WTC11 (cell line): ENCODE measurements at regions not wholly inside any gene's neighbourhood (a gene's known extent, or its start where the extent isn't known, plus 50 kb on each side); places are given as distances from the start of the nearest gene placed in this dataset.

Experiments used
- ATAC-seq: fragments of 200-7000 bp; cut with Tn5 transposase; 2 replicates; pipeline ENCODE4 v1.10.0; 2021; ENCODE audit warnings: mild to moderate bottlenecking, moderate library complexity
- CTCF ChIA-PET: fragments of 300-600 bp; sonication (Branson Sonifier 250); formaldehyde crosslinking; loops from one replicate; lab custom pipeline; 2021; ENCODE audit warnings: antibody characterized with exemption; lab: Charles Lee
- POLR2A ChIA-PET: fragments of 350-600 bp; sonication (Branson Sonifier 250); formaldehyde crosslinking; loops from one replicate; lab custom pipeline; 2021; ENCODE audit warnings: antibody characterized with exemption; lab: Charles Lee
- DNase-seq: peaks from one replicate; pipeline ENCODE4 v3.0.0; 2021; ENCODE audit warnings: low spot score
- H3K27ac Mint-ChIP-seq: 2 replicates; pipeline ENCODE4 v1.8.0; 2021; ENCODE audit warnings: mixed read lengths
- H3K27me3 Mint-ChIP-seq: 2 replicates; pipeline ENCODE4 v1.8.0; 2021; ENCODE audit warnings: low read depth, mild to moderate bottlenecking, moderate library complexity, mixed read lengths
- H3K36me3 Mint-ChIP-seq: 2 replicates; pipeline ENCODE4 v1.8.0; 2021; ENCODE audit warnings: mixed read lengths
- H3K4me1 Mint-ChIP-seq: 2 replicates; pipeline ENCODE4 v1.8.0; 2022; ENCODE audit warnings: mixed read lengths
- H3K4me3 Mint-ChIP-seq: 2 replicates; pipeline ENCODE4 v1.8.0; 2021; ENCODE audit warnings: mild to moderate bottlenecking, moderate library complexity, mixed read lengths
- H3K9me3 Mint-ChIP-seq: 2 replicates; pipeline ENCODE4 v1.8.0; 2021; ENCODE audit warnings: mixed read lengths
- CBFB ChIP-seq: sonication (generic); formaldehyde crosslinking; IDR thresholded peaks from 2 replicates; pipeline ENCODE4 v1.8.1; 2022; ENCODE audit warnings: mild to moderate bottlenecking, low read depth, missing genetic modification reagents
- CREM ChIP-seq: sonication (generic); formaldehyde crosslinking; IDR thresholded peaks from 2 replicates; pipeline ENCODE4 v1.8.1; 2022; ENCODE audit warnings: mild to moderate bottlenecking, missing genetic modification reagents, moderate library complexity
- GTF2I ChIP-seq: fragments of 250-450 bp; sonication (Bioruptor Pico); conservative IDR thresholded peaks from 2 replicates; pipeline ENCODE4 v1.4.0; 2021; ENCODE audit warnings: mild to moderate bottlenecking
- HMGA2 ChIP-seq: fragments of 250-450 bp; sonication (Bioruptor Pico); IDR thresholded peaks from 2 replicates; pipeline ENCODE4 v1.4.0; 2021; ENCODE audit warnings: mild to moderate bottlenecking, moderate library complexity
- MYBL2 ChIP-seq: sonication (generic); formaldehyde crosslinking; IDR thresholded peaks from 2 replicates; pipeline ENCODE4 v1.8.1; 2023; ENCODE audit warnings: mild to moderate bottlenecking, moderate library complexity, missing genetic modification reagents
- NFE2L1 ChIP-seq: sonication (generic); formaldehyde crosslinking; IDR thresholded peaks from 2 replicates; pipeline ENCODE4 v1.8.1; 2023; ENCODE audit warnings: missing genetic modification reagents
- NR2C2 ChIP-seq: sonication (generic); formaldehyde crosslinking; IDR thresholded peaks from 2 replicates; pipeline ENCODE4 v1.8.0; 2022; ENCODE audit warnings: mild to moderate bottlenecking, missing genetic modification reagents
- PRRX2 ChIP-seq: fragments of 250-450 bp; sonication (Bioruptor Pico); IDR thresholded peaks from 2 replicates; pipeline ENCODE4 v1.8.0; 2021; ENCODE audit warnings: mild to moderate bottlenecking
- RELA ChIP-seq: sonication (generic); formaldehyde crosslinking; IDR thresholded peaks from 2 replicates; pipeline ENCODE4 v1.8.1; 2022; ENCODE audit warnings: missing genetic modification reagents, mild to moderate bottlenecking, borderline replicate concordance
- SMAD3 ChIP-seq: sonication (generic); formaldehyde crosslinking; IDR thresholded peaks from 2 replicates; pipeline ENCODE4 v1.8.0; 2022; ENCODE audit warnings: missing genetic modification reagents, mild to moderate bottlenecking, borderline replicate concordance
- SMAD4 ChIP-seq: sonication (generic); formaldehyde crosslinking; IDR thresholded peaks from 2 replicates; pipeline ENCODE4 v1.8.0; 2022; ENCODE audit warnings: mild to moderate bottlenecking, missing genetic modification reagents
- SOX15 ChIP-seq: fragments of 250-450 bp; sonication (Bioruptor Pico); IDR thresholded peaks from 2 replicates; pipeline ENCODE4 v1.9.0; 2021; ENCODE audit warnings: mild to moderate bottlenecking
- ZNF219 ChIP-seq: sonication (generic); formaldehyde crosslinking; IDR thresholded peaks from 2 replicates; pipeline ENCODE4 v1.8.0; 2023; ENCODE audit warnings: missing genetic modification reagents, mild to moderate bottlenecking, borderline replicate concordance
- ZNF317 ChIP-seq: sonication (generic); formaldehyde crosslinking; IDR thresholded peaks from 2 replicates; pipeline ENCODE4 v1.8.1; 2023; ENCODE audit warnings: low read depth, mild to moderate bottlenecking, moderate library complexity, missing genetic modification reagents, borderline replicate concordance
- ZNF396 ChIP-seq: fragments of 250-450 bp; sonication (Bioruptor Pico); IDR thresholded peaks from 2 replicates; pipeline ENCODE4 v1.8.0; 2021; ENCODE audit warnings: mild to moderate bottlenecking, moderate library complexity, borderline replicate concordance
- ZNF423 ChIP-seq: fragments of 250-450 bp; sonication (Bioruptor Pico); IDR thresholded peaks from 2 replicates; pipeline ENCODE4 v2.1.2; 2022; ENCODE audit warnings: mild to moderate bottlenecking, moderate library complexity
- ZNF671 ChIP-seq: fragments of 250-450 bp; sonication (Bioruptor Pico); IDR thresholded peaks from 2 replicates; pipeline ENCODE4 v1.8.0; 2021; ENCODE audit warnings: mild to moderate bottlenecking
- TF ChIP-seq, protein P1 (sequence below): sonication (generic); formaldehyde crosslinking; IDR thresholded peaks from 2 replicates; pipeline ENCODE4 v1.8.0; 2023; ENCODE audit warnings: missing genetic modification reagents, mild to moderate bottlenecking, borderline replicate concordance
- TF ChIP-seq, protein P2 (sequence below): sonication (generic); formaldehyde crosslinking; IDR thresholded peaks from 2 replicates; pipeline ENCODE4 v1.8.0; 2023; ENCODE audit warnings: missing genetic modification reagents
- TF ChIP-seq, protein P3 (sequence below): fragments of 250-450 bp; sonication (Bioruptor Pico); IDR thresholded peaks from 2 replicates; pipeline ENCODE4 v2.1.2; 2022; ENCODE audit warnings: mild to moderate bottlenecking, moderate library complexity
- TF ChIP-seq, protein P4 (sequence below): fragments of 250-450 bp; sonication (Bioruptor Pico); IDR thresholded peaks from 2 replicates; pipeline ENCODE4 v1.9.0; 2021; ENCODE audit warnings: mild to moderate bottlenecking, borderline replicate concordance
- TF ChIP-seq, protein P5 (sequence below): sonication (generic); formaldehyde crosslinking; IDR thresholded peaks from 2 replicates; pipeline ENCODE4 v1.8.1; 2022; ENCODE audit warnings: mild to moderate bottlenecking, moderate library complexity, missing genetic modification reagents
- TF ChIP-seq, protein P6 (sequence below): sonication (generic); formaldehyde crosslinking; IDR thresholded peaks from 2 replicates; pipeline ENCODE4 v1.8.1; 2023; ENCODE audit warnings: mild to moderate bottlenecking, moderate library complexity, missing genetic modification reagents

DNA sequence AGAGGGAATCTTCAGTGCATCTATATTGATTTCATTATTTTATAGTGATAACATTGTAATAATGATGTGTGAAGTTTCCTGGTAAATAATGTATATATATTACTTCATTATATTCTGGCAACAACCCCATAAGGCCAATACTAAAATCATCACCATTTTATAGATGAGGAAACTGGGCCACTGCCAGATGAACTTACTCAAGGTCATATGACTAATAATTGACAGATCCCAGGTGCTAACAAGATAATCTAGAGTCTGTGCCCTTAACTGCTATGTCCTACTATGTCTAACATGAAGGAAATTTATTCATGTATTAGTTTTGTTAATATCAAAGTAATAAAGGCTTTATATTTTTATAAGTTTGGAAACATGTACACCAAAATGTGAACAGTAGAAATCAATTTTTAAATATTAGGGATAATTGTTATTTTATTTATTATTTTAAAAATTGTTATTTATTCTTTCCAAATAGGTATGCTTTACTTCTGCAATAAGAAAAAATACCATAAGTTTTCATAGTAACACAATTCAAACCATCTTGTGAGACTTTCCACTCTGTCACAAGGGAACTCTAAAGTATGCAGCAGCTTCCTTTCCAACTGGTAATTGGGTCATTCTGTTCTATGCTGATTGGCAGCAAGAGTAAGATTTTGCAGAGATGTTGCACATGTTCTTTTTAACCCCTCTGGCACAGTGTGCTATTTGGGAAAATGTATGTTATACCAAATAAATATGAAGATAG lies 90.8 kb upstream of the CMC1 start:
- H3K27ac Mint-ChIP-seq, result no peak overlapping the region
- POLR2A ChIA-PET, result no interaction called here
- no peak for ATAC-seq

DNA sequence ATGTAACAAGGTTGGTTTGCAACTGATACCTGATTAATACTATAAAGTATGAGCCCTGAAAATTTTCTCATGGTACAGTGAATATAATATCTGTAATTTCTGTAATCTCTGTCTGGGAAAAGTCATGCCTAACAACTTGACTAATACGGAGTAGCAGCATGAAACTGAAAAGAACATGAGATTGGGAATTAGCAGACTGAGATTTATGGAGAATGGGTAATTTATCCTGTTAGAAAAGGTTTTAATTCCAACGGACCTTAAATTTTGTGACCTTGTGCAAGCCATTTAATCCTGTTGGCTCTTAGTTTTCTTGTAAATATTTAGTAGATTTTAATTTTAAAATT lies 90.2 kb upstream of the CMC1 start:
- no peak overlapping the region for H3K27ac Mint-ChIP-seq
- no peak for ATAC-seq
- no peak for DNase-seq
- H3K4me1 Mint-ChIP-seq, result no peaks in the 10 kb centered on the region
- no peaks in the 10 kb centered on the region for H3K27me3 Mint-ChIP-seq
- H3K9me3 Mint-ChIP-seq, result peaks cover 9% of the 10 kb centered on the region
- no peak overlapping the region for H3K4me3 Mint-ChIP-seq
- ChIA-PET CTCF (no interaction called here), POLR2A (no interaction called here)
- peaks cover 6% of the 10 kb centered on the region for H3K36me3 Mint-ChIP-seq
- TF ChIP-seq ZNF219, result no peak
- no peak for TF ChIP-seq NFE2L1 (CRISPR knock-in tag)
- no peak for TF ChIP-seq ZNF423 (CRISPR knock-in tag)
- no peak for TF ChIP-seq SOX15 (CRISPR knock-in tag)
- TF ChIP-seq, protein P1, sequence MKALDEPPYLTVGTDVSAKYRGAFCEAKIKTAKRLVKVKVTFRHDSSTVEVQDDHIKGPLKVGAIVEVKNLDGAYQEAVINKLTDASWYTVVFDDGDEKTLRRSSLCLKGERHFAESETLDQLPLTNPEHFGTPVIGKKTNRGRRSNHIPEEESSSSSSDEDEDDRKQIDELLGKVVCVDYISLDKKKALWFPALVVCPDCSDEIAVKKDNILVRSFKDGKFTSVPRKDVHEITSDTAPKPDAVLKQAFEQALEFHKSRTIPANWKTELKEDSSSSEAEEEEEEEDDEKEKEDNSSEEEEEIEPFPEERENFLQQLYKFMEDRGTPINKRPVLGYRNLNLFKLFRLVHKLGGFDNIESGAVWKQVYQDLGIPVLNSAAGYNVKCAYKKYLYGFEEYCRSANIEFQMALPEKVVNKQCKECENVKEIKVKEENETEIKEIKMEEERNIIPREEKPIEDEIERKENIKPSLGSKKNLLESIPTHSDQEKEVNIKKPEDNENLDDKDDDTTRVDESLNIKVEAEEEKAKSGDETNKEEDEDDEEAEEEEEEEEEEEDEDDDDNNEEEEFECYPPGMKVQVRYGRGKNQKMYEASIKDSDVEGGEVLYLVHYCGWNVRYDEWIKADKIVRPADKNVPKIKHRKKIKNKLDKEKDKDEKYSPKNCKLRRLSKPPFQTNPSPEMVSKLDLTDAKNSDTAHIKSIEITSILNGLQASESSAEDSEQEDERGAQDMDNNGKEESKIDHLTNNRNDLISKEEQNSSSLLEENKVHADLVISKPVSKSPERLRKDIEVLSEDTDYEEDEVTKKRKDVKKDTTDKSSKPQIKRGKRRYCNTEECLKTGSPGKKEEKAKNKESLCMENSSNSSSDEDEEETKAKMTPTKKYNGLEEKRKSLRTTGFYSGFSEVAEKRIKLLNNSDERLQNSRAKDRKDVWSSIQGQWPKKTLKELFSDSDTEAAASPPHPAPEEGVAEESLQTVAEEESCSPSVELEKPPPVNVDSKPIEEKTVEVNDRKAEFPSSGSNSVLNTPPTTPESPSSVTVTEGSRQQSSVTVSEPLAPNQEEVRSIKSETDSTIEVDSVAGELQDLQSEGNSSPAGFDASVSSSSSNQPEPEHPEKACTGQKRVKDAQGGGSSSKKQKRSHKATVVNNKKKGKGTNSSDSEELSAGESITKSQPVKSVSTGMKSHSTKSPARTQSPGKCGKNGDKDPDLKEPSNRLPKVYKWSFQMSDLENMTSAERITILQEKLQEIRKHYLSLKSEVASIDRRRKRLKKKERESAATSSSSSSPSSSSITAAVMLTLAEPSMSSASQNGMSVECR (CRISPR knock-in tag), result no peak
- TF ChIP-seq, protein P2, sequence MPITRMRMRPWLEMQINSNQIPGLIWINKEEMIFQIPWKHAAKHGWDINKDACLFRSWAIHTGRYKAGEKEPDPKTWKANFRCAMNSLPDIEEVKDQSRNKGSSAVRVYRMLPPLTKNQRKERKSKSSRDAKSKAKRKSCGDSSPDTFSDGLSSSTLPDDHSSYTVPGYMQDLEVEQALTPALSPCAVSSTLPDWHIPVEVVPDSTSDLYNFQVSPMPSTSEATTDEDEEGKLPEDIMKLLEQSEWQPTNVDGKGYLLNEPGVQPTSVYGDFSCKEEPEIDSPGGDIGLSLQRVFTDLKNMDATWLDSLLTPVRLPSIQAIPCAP (CRISPR knock-in tag), result no peak
- TF ChIP-seq CBFB (CRISPR knock-in tag), result no peak
- no peak for TF ChIP-seq NR2C2 (CRISPR knock-in tag)
- TF ChIP-seq, protein P3, sequence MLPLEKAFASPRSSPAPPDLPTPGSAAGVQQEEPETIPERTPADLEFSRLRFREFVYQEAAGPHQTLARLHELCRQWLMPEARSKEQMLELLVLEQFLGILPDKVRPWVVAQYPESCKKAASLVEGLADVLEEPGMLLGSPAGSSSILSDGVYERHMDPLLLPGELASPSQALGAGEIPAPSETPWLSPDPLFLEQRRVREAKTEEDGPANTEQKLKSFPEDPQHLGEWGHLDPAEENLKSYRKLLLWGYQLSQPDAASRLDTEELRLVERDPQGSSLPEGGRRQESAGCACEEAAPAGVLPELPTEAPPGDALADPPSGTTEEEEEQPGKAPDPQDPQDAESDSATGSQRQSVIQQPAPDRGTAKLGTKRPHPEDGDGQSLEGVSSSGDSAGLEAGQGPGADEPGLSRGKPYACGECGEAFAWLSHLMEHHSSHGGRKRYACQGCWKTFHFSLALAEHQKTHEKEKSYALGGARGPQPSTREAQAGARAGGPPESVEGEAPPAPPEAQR, result no peak
- no peak for TF ChIP-seq RELA (CRISPR knock-in tag)
- TF ChIP-seq, protein P4, sequence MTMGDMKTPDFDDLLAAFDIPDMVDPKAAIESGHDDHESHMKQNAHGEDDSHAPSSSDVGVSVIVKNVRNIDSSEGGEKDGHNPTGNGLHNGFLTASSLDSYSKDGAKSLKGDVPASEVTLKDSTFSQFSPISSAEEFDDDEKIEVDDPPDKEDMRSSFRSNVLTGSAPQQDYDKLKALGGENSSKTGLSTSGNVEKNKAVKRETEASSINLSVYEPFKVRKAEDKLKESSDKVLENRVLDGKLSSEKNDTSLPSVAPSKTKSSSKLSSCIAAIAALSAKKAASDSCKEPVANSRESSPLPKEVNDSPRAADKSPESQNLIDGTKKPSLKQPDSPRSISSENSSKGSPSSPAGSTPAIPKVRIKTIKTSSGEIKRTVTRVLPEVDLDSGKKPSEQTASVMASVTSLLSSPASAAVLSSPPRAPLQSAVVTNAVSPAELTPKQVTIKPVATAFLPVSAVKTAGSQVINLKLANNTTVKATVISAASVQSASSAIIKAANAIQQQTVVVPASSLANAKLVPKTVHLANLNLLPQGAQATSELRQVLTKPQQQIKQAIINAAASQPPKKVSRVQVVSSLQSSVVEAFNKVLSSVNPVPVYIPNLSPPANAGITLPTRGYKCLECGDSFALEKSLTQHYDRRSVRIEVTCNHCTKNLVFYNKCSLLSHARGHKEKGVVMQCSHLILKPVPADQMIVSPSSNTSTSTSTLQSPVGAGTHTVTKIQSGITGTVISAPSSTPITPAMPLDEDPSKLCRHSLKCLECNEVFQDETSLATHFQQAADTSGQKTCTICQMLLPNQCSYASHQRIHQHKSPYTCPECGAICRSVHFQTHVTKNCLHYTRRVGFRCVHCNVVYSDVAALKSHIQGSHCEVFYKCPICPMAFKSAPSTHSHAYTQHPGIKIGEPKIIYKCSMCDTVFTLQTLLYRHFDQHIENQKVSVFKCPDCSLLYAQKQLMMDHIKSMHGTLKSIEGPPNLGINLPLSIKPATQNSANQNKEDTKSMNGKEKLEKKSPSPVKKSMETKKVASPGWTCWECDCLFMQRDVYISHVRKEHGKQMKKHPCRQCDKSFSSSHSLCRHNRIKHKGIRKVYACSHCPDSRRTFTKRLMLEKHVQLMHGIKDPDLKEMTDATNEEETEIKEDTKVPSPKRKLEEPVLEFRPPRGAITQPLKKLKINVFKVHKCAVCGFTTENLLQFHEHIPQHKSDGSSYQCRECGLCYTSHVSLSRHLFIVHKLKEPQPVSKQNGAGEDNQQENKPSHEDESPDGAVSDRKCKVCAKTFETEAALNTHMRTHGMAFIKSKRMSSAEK (CRISPR knock-in tag), result no peak
- no peak for TF ChIP-seq GTF2I (CRISPR knock-in tag)

More for the DNA sequence above, 90.8 kb upstream of the CMC1 start:
- peaks cover 6% of the 10 kb centered on the region for H3K36me3 Mint-ChIP-seq
- no peaks in the 10 kb centered on the region for H3K27me3 Mint-ChIP-seq
- DNase-seq, result no peak
- peaks cover 9% of the 10 kb centered on the region for H3K9me3 Mint-ChIP-seq
- CTCF ChIA-PET, result no interaction called here
- H3K4me3 Mint-ChIP-seq, result no peak overlapping the region
- no peaks in the 10 kb centered on the region for H3K4me1 Mint-ChIP-seq
- TF ChIP-seq ZNF317 (CRISPR knock-in tag) (no peak), MYBL2 (no peak), ZNF671 (CRISPR knock-in tag) (no peak), SMAD4 (CRISPR knock-in tag) (no peak), HMGA2 (no peak), PRRX2 (no peak), ZNF396 (CRISPR knock-in tag) (no peak), SMAD3 (CRISPR knock-in tag) (no peak), CREM (CRISPR knock-in tag) (no peak), NR2C2 (CRISPR knock-in tag) (no peak)
- TF ChIP-seq, protein P5, sequence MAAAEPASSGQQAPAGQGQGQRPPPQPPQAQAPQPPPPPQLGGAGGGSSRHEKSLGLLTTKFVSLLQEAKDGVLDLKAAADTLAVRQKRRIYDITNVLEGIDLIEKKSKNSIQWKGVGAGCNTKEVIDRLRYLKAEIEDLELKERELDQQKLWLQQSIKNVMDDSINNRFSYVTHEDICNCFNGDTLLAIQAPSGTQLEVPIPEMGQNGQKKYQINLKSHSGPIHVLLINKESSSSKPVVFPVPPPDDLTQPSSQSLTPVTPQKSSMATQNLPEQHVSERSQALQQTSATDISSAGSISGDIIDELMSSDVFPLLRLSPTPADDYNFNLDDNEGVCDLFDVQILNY (CRISPR knock-in tag), result no peak
- TF ChIP-seq, protein P6, sequence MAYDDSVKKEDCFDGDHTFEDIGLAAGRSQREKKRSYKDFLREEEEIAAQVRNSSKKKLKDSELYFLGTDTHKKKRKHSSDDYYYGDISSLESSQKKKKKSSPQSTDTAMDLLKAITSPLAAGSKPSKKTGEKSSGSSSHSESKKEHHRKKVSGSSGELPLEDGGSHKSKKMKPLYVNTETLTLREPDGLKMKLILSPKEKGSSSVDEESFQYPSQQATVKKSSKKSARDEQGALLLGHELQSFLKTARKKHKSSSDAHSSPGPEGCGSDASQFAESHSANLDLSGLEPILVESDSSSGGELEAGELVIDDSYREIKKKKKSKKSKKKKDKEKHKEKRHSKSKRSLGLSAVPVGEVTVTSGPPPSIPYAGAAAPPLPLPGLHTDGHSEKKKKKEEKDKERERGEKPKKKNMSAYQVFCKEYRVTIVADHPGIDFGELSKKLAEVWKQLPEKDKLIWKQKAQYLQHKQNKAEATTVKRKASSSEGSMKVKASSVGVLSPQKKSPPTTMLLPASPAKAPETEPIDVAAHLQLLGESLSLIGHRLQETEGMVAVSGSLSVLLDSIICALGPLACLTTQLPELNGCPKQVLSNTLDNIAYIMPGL, result no peak
